ENCODE measurements at regions not wholly inside any gene's neighbourhood (a gene's known extent, or its start where the extent isn't known, plus 50 kb on each side); places are given as distances from the start of the nearest gene placed in this dataset.

- no peak overlapping the region for H3K4me3 ChIP-seq (ENCODE audit: control insufficient read depth, low read depth, low read length)
- DNase-seq (ENCODE audit: low read depth), result no peak
- no peak for TF ChIP-seq CTCF (conservative IDR thresholded peaks at IDR 0.05; ENCODE audit: control insufficient read depth, insufficient read depth, low read depth, low read length)
These were observed 64.1 kb upstream of the POMGNT2 start for GRCh38 chr3:43169987-43170386.

- no peak for TF ChIP-seq CTCF (conservative IDR thresholded peaks at IDR 0.05; ENCODE audit: control insufficient read depth, insufficient read depth, low read depth, low read length)
- no peak for DNase-seq (ENCODE audit: low read depth)
These were observed 60.5 kb upstream of the POMGNT2 start for GRCh38 chr3:43166406-43166805.

GRCh38 chr3:43165786-43166185, 59.9 kb upstream of the POMGNT2 start:
- no peak for TF ChIP-seq CTCF (conservative IDR thresholded peaks at IDR 0.05; ENCODE audit: control insufficient read depth, insufficient read depth, low read depth, low read length)
- DNase-seq (ENCODE audit: low read depth), result no peak
- no peak overlapping the region for H3K4me3 ChIP-seq (ENCODE audit: control insufficient read depth, low read depth, low read length)

More at GRCh38 chr3:43166406-43166805, 60.5 kb upstream of the POMGNT2 start:
- H3K4me3 ChIP-seq (ENCODE audit: control insufficient read depth, low read depth, low read length), result no peak overlapping the region

GRCh38 chr3:43163895-43164493, 58.1 kb upstream of the POMGNT2 start:
- no peak overlapping the region for H3K4me3 ChIP-seq (ENCODE audit: control insufficient read depth, low read depth, low read length)
- no peak for TF ChIP-seq CTCF (conservative IDR thresholded peaks at IDR 0.05; ENCODE audit: control insufficient read depth, insufficient read depth, low read depth, low read length)
- no peak for DNase-seq (ENCODE audit: low read depth)

- no peak overlapping the region for H3K4me3 ChIP-seq (ENCODE audit: control insufficient read depth, low read depth, low read length)
- DNase-seq (ENCODE audit: low read depth), result peak; percentile 67
- peak; percentile 43 for TF ChIP-seq CTCF (conservative IDR thresholded peaks at IDR 0.05; ENCODE audit: control insufficient read depth, insufficient read depth, low read depth, low read length)
These were observed 56.6 kb upstream of the POMGNT2 start for GRCh38 chr3:43162230-43163084.

GRCh38 chr3:43161684-43162229, 55.9 kb upstream of the POMGNT2 start:
- no peak for DNase-seq (ENCODE audit: low read depth)
- no peak overlapping the region for H3K4me3 ChIP-seq (ENCODE audit: control insufficient read depth, low read depth, low read length)
- TF ChIP-seq CTCF (conservative IDR thresholded peaks at IDR 0.05; ENCODE audit: control insufficient read depth, insufficient read depth, low read depth, low read length), result no peak

Data from fibroblast of mammary gland (primary cell).